GM19240 (cell line): ENCODE measurements at regions not wholly inside any gene's neighbourhood (a gene's known extent, or its start where the extent isn't known, plus 50 kb on each side); places are given as distances from the start of the nearest gene placed in this dataset.
"Not testable (repeated sequence)": the region's sequence is repeated elsewhere in the genome, so short reads cannot be mapped to it uniquely, and the experiment has no call there.

Source experiments
- DNase-seq: peaks from one replicate; pipeline ENCODE4 v3.0.0; 2011; ENCODE audit warnings: low spot score; ENCODE audit not compliant: insufficient read length

DNA sequence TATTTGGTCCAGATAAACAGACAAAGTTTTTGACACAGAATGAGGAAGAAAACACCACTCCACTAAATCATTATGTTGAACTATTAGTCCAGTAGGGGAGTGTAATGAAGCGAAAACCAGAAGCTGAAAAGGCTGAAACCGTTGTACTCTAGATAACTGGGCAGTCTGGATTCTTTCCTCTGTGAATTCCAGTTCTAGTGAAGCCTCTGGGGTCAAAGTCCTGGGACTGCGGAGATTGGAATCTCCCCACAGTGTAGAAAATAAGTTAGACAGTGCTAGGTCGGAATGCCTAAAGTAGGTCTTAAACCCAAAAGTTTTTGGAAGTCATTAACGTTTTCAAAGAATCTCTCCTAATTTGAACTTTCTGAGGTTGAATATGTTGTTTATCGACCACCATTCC, 1589.9 kb downstream of the REEP3 start:
- DNase-seq = not testable (repeated sequence)

DNA sequence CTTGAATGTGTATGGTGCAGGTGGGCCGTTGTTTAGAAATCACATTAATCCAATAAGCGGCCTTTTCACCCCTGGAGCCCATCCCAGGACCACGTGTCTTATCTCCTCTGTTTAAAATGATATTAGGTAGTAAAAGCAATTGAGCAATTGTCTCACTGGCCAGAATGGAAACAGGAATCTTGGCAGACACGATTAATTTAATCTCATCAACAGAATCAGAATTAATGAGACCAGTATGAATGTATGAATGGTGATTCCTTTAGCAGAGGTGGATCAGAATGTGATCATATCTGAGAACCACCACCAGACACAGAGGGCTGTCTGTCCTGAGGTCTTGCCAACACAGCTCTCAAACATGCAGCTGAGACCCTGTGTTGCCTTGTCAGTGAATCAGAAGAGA, 1591.4 kb downstream of the REEP3 start:
- DNase-seq = no peak

DNA sequence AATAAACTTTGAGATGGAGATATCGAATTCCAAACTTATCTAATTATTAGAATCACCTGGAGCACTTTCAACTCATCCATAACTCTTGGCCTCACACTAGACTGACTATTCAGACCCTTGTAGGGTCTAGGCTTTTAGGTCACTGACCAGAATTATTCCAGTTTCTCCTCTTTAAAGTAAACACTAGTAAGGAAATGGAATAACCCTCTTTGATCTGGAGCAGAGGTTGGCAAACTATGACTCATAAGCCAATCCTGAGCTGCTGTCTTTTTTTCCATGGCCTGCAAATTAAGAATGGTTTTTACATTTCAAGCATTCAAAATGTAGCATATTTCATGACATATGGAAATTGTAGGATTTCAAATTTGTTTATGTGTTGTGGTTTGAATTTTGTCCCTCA, 1601.9 kb downstream of the REEP3 start:
- no peak for DNase-seq

DNA sequence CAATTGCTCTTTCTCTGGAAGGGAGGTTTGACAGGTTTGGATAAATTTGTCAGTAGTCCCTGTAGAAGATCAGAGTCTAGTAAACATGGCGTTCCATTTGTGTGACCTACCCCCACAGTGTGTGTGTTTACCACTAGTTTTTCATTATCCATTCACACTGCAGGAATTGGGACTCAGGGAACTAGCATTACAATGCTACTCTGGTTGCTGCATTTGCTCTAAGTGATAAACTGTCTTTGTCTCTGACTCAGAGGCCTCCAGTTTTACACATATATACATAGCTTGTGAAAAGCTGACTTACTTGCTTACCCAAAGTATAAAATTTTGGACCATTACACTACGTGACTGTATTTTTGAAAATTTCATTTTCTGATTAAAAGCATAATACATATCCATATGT, 1604.0 kb downstream of the REEP3 start:
- DNase-seq = no peak

DNA sequence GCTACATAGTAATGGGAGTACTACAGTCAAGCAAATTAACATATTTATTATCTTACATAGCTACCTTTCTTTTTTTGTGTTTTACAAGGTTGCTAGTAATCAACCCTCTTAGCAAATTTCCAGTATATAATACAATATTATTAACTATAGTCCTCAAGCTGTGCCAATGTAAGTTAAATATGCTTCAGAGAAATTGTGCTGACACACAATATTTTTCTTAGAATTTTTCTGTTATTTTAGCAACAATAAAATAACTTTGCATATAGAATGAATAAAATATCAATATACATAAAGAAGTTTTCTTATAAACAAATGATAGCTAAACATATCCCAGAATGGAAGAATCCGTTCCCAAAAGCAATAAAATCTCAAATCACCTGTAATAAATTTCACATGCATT, 1605.1 kb downstream of the REEP3 start:
- DNase-seq = no peak

DNA sequence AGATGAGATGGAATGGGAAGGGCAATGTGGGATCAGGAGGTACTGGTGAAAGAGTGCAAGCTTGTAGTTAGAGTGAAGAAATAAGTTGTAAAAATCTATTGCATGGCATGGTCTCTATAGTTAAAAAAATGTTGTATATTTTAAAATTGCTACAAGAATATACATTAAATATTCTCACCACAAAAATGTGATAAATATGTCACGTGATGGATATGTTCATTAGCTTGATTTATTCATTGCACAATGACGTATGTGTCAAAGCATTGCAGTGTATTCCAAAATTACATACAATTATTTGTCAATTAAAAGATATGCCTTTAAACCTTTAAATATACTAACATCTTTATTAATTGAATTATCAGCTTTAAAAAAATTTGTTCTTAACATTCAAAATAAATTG, 1607.1 kb downstream of the REEP3 start:
- no peak for DNase-seq

DNA sequence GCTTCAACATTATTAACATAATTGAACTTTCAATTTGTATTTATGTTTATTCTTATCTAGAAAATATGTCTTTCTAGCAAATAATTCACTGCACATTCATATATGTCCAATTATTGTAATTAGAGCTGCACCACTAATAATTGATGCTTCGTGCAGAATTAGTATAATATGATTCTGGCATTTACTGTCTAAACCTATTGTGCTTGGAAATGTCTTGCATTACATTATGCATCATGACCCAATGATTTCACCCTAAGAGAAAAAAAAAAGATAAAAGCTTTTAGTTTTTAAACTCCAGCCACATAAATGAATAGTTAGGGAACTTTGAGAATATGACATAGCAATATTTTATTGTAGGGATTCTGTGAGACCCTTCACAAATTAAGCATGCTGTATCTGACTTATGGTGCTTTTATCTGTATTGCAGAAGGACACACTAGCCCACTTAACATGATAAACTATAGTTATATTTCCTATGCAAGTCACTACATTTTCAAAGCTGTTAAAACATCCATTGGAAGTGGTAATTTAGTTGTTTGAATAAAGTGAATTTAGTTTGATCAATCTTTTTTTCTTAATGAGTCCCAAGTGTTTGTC, 1609.1 kb downstream of the REEP3 start:
- DNase-seq = no peak

DNA sequence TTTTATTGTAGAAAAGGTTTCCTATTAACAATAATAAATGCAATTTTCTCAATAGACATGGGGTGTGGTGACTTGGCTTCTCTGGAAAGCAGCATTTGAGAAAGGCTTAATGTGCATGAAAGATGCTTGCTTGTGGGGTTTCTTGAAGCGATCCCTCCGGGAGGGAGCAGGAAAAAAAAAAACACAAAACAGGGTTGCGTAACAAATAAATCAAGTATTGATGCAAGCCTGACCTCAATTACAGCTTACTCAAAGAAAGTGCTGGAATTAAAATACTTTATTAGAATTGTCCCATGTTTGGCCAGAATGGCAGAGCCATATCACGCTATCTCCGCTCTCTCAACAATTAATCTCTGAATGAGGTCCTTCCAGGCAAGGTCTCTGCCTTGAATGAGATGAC, 1612.5 kb downstream of the REEP3 start:
- DNase-seq = no peak

DNA sequence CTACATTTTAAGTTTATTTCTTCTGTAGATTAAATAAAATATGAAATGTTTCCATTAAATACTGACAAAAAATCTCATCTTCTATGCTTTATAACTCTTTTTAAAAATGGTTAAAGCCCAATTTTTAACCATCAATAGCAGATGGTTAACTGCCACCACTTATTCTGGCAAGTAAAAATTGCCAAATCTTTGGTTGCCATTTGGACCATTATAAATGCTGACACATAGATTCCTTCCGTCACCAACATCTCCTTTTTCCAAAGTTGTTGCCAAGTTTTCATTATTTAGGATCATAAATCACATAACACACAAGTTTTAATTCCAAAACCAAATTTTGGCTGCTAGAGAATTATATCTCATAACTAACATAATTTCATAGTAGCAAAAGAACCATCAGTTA, 1614.3 kb downstream of the REEP3 start:
- no peak for DNase-seq

DNA sequence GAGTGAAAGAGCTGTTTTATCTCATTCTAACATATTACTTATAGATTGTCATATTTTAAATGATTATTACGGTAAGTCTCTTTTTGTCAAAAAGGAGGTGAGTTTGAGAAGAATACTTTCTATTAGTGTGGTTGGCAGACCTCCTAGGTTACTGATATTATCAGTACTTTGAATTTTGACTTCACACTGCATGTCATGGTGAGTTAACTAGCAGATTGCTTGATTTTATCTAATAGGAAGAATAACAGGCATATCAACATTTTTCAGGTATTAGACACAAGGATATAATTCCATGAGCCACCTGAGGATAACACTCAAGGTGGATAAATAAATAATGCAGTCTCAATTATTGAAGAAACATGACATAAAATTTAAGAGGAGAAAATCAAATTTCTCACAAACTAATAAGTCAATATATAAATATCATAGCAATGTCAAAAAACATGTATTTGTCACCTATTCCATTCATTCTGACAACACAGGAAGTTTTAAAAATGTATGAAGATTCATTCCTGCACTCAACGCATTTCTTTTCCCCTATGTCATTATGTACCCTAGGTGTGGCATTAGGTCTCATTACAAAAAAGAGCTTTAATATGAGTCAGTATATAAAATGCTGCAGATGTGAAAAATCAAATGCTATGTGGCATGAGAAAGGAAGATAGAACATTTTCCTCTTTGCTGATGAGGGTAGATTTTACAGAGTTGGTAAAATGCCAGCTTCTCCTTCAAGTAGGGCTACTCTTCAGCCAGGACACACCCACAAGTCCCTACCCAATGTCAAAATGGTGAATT, 1621.6 kb downstream of the REEP3 start:
- no peak for DNase-seq

DNA sequence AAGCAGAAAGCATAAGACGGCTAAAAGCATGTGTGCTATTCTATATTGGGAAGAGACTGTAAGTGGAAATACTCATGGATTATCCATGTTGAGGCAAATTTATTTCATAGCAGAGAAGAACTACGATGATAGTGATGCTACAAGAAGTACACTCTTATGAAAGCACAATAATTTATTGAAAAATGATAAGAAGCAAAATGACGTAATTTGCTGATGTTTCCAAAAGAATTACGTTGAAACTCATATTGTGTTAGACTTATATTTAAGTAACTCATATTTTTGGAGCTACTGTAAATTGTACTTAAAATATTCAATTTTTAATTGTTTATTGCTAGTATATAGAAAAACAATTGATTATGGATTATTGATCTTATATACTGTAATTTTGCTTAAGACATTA, 1622.5 kb downstream of the REEP3 start:
- DNase-seq = no peak

DNA sequence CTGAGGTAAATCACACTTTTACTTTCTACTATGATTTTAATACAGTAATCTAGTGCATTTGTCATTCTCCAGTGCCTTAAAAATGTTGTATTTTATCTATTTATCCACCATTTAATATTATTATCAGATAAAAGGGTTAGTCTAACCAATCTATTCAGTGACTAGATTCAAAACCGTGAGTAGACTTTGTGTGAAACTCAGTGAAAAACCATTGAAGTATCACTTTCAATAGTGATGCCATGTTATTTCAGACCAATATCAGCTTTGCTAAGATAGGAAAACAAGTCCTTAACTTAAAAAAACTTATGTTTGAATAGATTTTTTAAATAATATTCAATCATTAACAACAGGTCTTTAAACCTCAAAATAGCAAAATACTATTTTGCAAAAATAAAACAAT, 1628.7 kb downstream of the REEP3 start:
- no peak for DNase-seq

DNA sequence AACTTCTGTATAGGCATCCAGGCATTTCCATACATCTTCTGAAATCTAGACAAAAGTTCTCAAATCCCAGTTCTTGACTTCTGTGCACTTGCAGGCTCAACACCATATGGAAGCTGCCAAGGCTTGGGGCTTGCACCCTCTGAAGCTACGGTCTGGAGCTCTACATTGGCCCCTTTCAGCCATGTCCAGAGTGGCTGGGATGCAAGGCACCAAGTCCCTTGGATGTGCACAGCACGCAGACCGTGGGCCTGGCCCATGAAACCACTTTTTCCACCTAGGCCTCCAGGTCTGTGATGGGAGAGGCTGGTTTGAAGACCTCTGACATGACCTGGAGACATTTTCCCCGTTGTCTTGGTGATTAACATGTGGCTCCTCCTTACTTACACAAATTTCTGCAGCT, 1645.1 kb downstream of the REEP3 start:
- DNase-seq = no peak

DNA sequence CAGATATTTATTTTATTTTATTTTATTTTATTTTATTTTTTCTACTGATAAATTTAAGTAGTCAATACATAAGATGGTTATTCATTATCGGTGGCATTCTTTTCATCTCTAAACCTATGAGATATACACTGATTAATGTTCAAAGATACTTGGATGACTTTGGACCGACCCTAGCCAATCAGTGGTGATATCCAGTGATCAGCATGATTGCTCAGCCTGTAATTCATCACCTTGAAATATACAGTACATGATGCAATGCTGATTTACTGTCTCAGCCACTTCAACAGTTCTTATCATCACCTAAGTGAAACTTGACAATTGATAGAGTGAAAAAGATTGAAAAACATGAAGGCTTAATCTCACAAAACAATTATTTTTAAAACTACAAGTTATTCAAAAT, 1651.0 kb downstream of the REEP3 start:
- no peak for DNase-seq

DNA sequence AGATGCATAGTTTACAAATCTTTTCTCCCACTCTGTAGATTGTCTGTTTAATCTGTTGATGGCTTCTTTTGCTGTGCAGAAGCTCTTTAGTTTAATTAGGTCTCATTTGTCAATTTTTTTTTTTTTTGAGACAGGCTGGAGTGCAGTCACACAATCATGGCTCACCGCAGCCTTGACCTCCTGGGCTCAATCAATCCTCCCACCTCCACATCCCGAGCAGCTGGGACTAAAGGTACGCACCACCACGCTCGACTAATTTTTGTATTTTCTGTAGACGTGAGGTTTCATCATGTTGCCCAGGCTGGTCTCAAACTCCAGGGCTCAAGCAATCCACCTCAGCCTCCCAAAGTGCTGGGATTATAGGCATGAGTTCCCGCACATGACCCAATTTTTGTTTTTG, 1655.8 kb downstream of the REEP3 start:
- no peak for DNase-seq

DNA sequence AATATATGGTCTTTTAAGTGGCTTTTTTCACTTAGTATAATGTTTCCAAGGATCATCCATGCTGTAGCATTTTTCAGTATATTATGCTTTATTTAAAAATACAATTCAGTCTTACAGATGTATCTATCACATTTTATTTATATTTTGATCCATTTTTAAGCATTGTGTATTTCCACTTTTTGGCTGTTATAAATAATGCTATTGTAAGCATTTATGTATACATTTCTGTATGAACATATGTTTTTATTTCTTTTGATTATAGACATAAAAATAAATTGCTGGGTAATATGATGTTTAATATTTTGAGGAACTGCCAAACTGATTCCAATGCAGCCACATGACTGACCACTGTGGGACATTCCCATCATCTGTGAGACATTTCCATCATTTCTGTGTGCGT, 1662.0 kb downstream of the REEP3 start:
- DNase-seq = no peak

DNA sequence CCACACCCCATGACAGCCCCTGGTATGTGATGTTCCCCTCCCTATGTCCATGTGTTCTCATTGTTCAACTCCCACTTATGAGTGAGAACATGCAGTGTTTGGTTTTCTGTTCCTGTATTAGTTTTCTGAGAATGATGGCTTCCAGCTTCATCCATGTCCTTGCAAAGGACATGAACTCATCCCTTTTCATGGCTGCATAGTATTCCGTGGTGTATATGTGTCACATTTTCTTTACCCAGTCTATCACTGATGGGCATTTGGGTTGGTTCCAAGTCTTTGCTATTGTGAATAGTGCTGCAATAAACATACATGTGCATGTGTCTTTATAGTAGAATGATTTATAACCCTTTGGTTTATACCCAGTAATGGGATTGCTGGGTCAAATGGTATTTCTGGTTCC, 1665.5 kb downstream of the REEP3 start:
- not testable (repeated sequence) for DNase-seq

DNA sequence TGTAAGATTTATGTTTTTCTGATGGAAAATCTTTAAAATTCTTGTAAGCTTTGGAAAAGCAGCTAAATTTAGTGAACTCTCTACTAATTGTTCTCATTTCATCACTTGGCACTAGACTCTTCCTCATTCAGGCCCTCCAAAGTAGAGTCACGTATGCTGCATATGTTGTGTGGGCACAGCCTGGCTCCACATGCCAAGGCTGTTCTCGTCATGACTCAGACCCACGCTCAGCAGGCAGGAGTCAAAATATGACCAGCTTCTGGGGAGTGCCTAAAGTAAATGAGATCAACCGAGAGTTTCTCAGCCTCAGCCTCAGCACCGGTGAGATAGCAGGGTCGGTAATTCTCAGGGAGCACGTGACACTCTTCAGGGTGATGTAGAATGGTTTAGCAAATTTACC, 1672.9 kb downstream of the REEP3 start:
- DNase-seq = no peak

DNA sequence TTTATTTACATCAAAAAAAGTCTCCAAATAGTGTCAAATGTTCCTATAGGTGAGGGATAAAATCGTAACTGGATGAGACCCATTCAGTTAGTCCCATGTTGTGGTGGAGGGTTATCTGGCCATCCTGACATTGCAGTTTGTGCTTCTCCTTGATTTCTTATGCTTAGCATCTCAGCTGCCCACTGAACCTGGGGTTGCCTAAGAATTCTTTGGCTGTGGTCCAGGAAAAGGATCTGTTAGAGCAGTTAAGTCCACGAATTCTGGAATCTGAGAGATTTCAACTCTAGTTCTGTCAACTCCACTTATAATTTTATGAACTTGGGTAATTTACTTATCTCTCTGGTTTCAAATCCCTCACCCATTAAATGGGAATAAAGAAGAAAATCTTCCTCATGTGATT, 1673.4 kb downstream of the REEP3 start:
- DNase-seq = no peak

DNA sequence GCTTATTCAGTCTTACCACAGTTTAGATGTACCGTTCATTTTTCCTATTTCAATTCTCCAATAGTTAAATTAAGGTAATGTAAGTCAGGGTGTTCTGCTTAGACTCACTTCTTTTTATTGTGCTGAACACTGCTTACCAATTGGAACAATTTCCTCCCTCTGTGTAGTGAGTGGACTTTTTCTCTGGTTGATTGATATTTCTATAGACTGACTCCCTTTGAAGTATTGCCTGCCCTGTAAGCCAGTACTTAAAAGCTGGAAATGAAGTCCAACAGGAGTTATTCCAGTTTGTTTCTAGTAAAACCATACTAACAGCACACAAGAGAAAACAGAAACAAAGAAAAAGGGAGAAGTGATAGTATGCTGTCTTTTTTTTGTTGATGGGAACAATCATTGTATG, 1674.9 kb downstream of the REEP3 start:
- DNase-seq = no peak

DNA sequence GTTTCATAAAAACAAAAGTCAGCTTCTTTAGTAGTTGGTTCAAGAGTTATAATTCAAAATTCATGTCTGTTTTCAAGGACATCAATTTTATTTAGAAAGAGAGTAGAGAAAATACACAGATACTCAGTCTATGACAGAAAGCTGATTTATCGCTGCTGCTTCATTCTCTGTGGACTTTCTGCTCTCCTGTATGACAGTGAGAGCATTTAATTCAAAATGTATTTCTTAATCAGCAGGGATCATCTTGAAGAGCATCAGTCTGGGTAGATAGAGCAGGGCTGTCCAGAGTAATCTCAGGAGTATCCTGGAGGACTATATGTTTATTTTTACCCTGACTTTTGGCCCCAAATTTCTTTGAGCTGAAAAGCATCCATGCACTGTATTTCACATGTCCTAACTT, 1676.7 kb downstream of the REEP3 start:
- DNase-seq = no peak

DNA sequence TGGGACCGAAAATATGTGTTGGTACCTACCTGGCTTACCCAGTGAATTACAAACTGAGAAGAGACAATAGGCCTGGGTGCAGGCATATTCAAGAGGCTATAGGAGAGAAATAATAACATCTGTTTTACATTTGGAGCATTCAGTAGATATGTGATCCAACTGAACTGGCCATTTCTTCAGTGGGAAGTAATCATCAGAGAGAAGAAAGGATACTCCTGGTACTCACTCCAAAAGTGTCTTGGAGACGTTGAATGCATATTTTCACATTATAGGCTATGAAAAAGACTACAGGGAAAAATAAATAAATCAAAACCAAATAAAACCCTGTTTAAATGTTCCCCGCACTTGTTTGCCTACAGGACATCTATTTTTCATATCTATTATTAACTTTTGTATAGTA, 1680.3 kb downstream of the REEP3 start:
- DNase-seq = no peak

DNA sequence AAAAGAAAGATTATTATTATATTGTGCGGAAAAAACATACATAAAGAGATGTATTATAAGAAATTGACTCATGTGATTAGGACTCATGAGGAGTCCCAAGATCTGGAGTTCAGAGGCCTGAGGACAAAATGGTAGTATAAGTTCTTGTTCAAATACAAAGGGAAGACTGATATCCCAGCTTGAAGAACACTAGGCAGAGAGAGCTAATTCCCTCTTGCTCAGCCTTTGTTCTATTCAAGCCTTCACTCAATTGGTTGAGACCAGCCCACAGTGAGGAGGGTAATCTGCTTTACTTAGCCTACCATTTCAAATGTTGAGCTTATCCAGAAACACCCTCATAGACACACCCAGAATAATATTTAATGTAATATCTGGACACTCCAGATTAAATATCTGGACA, 1683.8 kb downstream of the REEP3 start:
- no peak for DNase-seq
